GM19468 (cell line): ENCODE measurements at regions not wholly inside any gene's neighbourhood (a gene's known extent, or its start where the extent isn't known, plus 50 kb on each side); places are given as distances from the start of the nearest gene placed in this dataset.
"Not testable (repeated sequence)": the region's sequence is repeated elsewhere in the genome, so short reads cannot be mapped to it uniquely, and the experiment has no call there.

Experiments used
- ATAC-seq: cut with Tn5 transposase; IDR thresholded peaks from one replicate; pipeline ENCODE4 v1.9.1; 2021; ENCODE audit warnings: mild to moderate bottlenecking, moderate library complexity, moderate number of reproducible peaks; ENCODE audit not compliant: unreplicated experiment; ENCODE audit errors: extremely low read depth

DNA sequence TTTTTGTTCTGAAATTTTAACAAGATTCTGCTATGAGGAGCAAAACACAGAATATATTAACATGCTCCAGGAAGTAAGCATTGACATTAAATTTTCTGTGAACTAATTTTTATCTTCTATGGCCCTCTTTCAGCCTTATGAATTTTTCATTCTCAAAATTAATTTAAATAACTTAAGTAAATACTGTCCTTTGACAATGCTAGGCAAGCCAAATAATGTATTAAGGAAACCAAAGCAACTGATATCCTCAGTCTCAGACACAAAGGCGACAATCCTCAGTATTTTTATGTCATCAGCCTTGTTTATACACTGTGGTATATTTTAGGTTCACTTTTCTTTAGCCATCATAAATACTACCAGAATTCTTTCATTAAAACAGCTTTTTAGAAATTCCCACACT lies 159.8 kb downstream of the CGGBP1 start:
- no peak for ATAC-seq

DNA sequence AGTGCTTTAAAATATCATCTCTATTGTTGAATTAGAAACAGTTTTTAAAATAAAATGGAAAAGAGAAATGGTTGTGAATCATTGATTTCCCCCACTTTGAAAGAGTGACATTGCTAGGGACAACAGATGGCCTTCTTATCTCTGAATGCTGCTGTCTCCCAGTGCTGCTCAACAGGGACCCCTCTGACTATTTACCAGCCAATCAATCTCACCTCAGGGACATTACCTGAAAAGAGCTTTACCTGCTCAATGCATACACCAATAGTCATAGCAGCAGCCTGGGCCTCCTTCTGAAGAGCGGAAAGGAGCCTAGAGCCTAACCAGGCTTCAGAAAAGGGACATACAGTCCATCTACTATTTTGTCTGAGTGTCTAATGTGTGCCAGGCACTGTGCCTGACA lies 162.8 kb downstream of the CGGBP1 start:
- no peak for ATAC-seq

DNA sequence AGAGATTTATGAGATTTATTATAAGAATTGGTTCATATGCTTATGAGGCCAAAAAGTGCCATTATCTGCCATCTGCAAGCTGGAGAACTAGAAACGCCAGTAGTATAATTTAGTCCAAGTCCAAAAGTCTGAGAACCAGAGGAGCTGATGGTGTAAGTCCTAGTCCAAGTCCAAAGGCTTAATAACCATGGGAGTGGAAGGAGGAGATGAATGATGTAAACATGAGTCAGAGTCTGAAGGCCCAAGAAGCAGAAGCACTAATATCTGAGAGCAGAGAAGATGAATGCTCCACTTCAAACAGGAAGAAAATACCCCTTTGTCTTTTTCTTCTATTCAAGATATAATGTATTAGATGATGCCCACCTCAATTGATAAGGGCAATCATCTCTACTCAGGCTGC lies 185.7 kb downstream of the CGGBP1 start:
- ATAC-seq, result no peak

DNA sequence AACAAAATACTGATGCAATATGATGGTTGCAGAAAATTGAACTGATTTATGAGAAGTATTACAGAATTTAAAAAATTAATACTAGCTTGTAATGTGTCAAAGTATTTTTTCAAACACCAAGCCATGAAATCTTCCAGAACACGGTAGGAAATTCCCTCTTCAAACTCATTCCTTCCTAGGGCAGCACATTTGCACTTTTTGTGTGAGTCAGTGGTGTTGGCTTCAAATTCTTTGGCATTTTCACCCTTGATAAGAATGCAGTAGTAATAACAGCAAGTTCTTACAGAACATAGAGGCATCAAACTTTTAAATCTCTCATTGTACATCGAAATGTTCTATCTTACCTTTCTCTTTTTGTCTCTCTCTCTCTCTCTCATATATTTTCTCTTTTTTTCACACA lies 191.8 kb downstream of the CGGBP1 start:
- no peak for ATAC-seq

DNA sequence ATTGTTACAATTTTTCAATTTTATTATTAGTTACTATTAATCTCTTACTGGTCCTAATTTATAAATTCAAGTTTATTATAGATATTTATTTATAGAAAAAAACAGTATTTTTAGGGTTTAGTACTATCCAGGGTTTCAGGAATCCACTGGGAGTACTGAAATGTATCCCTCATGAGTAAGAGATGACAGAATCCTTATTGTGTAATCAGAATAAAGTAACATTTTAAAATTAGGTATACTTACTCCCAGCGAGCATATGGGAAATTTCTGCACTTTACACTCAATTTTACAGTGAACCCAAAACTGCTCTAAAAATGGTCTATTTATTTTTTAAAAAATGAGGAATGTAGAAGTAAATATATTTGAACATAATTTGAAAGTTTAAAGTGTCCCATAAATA lies 202.7 kb downstream of the CGGBP1 start:
- no peak for ATAC-seq

DNA sequence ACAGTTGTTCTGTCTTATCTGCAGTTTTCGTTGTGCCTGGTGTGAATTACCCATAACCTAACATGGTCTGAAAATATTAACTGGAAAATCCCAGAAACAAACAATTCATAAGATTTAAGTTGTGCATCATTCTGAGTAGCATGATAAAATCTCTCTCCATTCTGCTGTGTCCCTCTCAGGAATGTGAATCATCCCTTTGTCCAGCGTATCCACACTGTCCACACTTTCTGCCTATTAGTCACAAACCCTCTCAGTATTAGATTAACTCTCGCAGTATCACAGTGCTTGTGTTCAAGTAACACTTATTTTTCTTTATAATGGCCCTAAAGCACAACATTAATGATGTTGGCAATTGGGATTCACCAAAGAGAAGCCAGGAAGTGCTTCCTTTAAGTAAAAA lies 203.2 kb downstream of the CGGBP1 start:
- ATAC-seq, result no peak

DNA sequence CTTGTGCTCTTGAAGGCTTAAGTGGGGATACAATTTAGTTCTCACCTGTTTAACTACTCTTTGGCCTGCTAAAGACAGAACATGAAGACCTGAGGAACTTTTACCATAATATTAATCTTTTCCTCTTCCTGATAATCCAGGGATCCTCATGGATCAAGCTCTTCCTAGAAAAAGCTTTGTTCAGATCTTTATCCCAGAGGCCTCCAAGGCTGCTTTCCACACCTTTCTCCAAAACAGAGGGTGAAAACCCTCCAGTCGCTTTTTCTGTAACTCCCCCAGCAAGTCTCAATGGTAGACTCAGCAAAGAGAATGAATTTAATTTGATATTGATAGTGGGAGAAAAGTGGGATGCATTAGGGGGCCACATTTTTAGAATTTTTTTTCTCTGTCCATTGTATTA lies 203.6 kb downstream of the CGGBP1 start:
- no peak for ATAC-seq

DNA sequence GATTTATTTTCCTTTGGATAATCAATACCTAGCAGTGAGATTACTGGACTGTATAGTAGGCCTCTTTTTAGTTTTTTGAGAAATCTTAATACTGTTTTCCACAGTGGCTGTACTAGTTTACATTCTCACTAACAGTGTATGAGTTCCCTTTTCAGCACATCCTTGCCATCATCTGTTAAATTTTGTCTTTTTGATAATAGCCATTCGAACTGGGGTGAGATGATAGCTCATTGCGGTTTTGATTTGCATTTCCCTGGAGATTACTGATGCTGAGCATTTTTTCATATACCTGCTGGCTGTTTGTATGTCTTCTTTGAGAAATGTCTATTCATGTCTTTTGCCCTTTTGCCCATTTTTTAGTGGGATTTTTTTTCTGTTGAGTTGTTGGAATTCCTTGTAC lies 210.8 kb downstream of the CGGBP1 start:
- ATAC-seq, result no peak

DNA sequence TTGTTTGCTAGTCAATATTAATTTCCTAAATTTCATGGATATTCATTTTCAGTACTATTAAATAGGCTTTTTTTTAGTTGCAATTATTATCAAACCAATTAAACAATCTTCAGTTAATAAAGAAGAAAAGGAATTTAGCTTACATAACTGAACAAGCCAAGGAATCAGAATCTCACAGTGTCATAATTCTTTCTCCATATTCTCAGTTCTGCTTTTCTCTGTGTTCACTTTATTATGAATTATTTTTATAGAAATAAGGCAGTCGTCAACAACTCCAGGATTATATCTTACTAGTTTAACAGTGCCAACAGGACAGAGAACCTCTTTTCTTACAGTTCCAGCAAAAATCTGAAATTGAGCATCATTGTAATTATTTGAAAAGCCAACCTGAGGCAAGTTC lies 221.7 kb downstream of the CGGBP1 start:
- no peak for ATAC-seq

DNA sequence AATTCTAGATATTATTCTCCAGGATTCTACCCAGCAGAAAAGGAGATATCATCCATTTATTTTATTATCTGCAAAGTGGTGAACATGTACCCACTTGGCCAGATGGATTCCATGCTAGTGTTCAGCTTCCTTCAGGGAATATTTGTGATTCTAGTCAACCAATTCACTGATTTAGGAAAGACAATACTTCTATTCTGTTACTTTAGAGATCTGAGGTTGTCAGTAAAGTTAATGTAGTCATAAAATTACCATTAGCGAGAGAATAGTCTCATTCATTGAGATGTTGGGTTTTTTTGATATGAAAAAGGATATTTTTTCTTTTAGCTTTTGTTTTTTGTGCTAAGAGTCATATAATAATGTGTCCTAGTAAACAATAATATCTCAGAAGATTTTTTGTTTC lies 222.8 kb downstream of the CGGBP1 start:
- ATAC-seq, result no peak

DNA sequence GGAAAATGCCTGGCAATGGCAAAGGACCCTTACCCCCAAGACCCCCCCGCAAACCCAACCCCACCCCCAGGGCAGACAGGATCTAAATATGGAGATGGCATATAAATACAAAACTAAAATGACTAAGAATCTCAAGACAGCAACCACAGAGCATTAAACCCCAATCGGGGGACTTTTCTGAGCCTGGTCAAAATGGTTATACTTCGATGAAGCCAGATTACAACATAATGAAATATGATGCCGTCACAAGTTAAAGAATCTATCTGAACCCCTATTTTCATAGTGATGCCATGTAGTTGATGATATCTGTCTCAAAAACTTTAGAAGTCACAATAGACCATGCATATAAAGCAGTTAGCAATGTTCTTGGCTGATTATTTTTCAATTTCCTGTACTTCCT lies 223.6 kb downstream of the CGGBP1 start:
- no peak for ATAC-seq

DNA sequence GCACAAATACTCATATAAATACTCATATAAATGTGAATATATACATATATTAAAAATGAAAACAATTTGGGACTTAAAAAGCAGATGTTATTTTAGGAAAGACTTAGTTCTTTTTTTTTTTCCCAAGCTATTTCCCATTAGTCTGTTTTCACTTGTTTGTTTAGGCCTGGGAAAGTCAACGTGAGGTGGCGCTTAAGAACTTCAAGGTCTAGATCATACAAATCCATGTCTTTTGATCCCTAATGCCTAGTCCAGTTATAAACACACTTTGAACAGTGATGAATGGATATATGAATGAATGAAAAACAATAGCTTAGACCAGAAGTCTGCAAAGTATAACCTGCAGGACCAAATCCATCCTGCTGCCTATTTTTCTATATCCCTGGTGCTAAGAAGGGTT lies 224.5 kb downstream of the CGGBP1 start:
- no peak for ATAC-seq

DNA sequence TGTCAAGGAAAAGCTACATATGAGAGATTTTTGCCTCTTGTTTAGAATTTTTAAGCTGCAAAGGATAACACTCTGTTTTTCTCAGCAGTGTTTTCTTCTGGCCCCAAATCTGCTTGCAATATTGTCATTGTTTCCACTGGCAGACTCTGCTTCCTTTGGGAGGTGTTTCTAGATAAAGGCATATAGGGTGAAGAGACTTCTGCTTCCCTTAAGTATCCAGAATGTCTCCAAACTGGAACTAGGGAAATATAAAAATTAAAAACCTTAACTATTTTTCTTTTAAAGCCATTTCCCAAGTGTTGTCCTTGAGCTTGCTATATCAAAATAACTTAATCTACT lies 225.8 kb downstream of the CGGBP1 start:
- ATAC-seq, result no peak

DNA sequence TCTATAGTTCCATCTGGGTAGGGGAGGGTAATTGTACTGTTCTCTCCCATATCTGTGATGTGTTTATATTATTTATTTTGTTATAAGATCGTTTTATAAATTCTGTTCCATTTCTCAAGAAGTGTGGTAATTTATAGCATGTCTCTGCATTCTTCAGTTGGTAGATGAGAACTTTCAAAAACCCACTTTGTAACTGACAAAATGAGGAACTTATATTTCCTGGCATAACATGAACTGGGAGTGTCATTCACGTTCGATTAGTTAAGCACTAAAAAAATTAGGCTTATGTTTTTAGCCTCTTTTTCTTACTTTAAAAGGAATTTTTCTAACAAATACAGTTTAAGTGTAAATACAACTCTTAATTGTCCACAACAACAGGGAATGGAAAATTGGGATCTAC lies 230.8 kb downstream of the CGGBP1 start:
- no peak for ATAC-seq

DNA sequence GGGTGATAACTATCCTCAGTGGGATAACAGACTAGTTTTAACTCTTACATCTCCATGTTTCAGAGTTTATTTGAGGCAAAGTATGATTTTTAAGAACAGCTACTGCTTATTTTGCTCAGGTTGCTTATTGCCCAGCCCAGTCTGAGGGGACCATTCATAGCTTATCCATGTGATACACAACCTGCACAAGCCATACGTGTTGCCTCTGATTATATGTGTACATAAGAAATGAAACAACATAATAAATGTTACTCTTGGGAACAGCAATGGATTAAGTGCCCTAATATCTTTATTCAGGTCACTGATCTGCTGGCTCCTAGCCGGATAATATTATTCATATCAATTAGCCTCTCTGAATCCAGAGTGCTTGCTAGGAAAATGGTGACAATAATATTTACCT lies 236.2 kb downstream of the CGGBP1 start:
- no peak for ATAC-seq

DNA sequence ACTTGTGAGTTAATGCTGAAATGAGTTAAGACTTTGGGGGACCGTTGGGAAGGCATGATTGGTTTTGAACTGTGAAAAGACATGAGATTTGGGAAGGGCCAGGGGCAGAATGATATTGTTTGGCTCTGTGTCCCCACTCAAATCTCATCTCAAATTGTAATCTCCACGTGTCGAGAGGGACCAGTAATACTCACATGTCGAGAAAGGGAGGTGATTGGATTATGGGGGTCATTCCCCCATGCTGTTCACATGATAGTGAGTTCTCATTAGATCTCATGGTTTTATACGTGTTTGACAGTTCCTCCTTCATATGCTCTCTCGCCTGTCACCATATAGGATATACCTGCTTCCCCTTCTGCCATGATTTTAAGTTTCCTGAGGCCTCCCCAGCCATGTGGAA lies 245.3 kb downstream of the CGGBP1 start:
- ATAC-seq, result not testable (repeated sequence)

DNA sequence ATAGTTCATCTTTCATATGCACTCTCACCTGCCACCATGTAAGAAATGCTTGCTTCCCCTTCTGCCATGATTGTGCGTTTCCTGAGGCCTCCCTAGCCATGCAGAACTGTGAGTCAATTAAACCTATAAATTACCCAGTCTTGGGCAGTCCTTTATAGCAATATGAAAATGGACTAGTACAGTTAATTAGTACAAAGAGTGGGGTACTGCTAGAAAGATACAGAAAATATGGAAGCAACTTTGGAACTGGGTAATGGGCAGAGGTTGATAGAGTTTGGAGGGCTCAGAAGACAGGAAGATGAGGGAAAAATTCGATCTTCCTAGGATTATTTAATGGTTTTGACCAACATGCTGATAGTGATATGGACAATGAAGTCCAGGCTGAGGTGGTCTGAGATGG lies 246.9 kb downstream of the CGGBP1 start:
- no peak for ATAC-seq

DNA sequence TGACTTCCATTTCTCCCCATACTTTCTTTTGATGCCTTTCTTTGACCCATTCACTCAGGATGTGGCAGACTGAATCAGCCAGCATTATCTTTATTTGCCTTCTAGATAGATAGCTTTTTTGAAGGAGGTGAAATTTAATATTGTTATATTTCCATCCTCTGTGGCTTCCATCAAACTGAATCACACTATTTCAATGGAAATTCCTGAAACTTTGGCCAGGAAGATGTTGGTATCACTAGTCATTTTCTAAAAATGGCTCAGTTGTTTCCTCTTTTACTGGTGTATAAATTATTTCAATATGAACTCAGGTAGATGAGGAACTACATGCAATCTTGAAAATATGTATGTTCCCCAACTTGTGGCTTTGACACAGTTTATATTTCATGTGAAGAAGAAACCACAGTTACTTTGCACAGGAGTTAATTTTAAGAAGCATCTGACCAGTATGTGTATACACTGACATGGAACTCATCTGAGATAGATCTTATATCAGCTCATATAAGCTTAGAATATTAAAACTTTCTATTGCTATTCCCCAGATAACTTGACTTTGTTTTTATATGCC lies 248.3 kb downstream of the CGGBP1 start:
- ATAC-seq, result no peak

DNA sequence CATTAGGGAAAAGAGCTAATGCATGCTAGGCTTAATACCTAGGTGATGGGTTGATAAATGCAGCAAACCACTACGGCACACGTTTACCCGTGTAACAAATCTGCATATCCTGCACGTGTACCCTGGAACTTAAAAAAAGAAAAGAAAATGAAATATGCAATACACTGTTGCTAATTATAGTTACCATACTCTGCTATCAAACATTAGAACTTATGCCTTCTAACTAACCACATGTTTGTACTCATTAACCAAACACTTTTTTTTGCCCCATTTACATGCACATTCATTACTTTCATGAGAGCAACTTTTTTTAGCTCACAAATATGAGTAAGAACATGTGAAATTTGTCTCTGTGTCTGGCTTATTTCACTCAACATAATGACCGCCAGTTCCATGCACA lies 253.1 kb downstream of the CGGBP1 start:
- ATAC-seq, result peak; percentile 83

DNA sequence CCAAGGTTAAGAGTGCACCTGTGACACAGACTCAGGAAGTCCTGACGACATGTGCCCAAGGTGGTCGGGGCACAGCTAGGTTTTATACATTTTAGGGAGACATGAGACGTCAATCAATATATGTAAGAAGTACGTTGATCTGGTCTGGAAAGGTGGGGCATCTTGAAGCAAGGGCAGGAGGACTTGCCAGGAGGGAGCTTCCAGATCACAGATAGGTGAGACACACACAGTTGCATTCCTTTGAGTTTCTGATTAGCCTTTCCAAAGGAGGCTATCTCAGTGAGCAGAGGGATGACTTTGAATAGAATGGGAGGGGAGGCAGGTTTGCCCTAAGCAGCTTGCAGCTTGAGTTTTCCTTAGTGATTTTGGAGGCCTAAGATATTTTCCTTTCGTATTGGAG lies 257.4 kb downstream of the CGGBP1 start:
- ATAC-seq, result no peak

DNA sequence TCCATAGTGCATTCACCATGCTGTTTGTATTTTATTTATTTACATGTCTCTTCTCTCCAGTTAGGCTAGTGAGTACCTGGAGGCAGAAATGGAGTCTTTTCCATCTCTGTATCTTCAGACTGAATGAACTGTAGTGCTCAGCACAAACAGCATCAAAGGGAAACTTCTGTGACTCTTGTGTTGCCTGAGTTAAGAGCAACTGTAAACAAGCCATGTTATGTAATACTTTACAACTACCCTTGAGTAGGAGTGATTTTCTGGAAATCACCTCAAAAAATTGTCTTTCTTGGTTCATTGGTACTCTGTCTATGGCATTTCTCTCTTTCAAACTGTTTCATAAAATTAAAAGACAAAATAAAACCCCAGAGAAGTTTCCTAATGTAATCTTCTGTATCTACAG lies 258.3 kb downstream of the CGGBP1 start:
- ATAC-seq, result no peak

DNA sequence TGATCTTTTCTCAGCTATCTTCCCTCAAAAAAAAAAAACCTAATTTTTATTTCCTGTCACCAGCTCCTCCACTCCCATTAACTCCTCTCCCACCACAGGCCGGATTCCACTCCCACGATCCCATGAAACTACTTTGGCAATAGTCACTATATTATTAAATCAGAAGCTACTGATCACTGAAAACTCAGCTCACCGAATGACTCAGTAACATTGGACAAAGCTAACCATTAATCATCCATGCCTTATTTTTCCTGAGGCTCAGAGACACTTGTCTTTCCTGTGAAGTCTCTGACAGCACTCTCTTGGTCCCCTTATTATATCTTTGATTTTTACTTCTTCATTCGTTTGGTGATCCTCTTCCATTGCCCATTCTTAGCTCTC lies 260.2 kb downstream of the CGGBP1 start:
- ATAC-seq, result no peak

DNA sequence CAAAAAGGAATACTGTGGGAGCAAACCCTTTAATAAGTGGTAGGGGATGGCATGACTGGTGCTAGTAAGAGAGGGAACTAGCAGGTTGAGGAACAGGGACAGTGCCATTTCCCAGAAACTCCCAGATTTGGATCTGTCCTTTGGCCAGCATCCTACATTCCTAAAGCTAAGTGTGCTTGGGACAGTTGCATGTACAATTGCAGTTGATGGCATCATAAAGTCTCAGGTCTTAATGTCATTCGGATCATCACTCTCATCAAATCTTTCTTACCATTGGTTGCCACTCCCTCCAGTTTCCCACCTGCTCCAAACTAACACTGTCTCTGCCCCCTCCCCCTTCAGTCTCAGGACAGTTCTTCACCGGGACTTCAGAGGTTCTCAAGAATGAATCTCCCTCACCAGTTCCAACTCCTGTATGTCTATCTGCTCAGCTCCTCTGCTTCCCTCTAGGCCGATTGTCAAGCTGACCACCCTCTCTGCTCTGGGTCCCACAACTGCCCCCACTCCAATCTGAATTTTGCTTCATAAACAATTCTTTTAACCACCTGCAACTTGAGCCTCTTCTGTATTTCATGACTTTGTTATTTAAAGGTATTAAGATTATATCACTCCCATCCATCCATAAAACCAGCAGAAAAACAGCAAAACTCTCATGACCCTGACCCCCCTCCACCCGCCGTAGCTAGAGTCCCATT lies 260.8 kb downstream of the CGGBP1 start:
- no peak for ATAC-seq
